ENCODE measurements at regions not wholly inside any gene's neighbourhood (a gene's known extent, or its start where the extent isn't known, plus 50 kb on each side); places are given as distances from the start of the nearest gene placed in this dataset.

DNA sequence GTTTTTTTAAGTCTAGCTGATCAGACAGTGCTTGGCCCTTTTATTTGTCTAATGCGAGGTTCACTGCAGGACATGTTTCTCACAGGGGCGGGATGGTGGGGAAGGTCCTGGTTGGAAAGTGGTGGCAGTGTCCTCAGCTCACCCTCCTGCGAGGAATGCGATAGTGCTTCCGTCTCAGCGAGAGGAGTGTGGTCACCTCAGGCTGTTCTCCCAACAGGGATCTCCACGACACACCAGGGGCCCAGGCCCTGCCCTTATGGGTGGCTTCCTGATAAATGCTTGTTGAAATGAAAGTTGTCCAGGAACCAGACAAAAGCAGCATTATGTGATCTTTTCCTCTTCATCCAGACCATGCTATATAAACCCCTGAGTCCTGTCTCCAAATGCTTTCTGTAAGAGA, 70.1 kb downstream of the BOLA3 start:
- H3K4me3 ChIP-seq (replicated peaks in 1 of 3; ENCODE audit: insufficient read depth in 1 of 3, low read depth in 1 of 3, low read length in 3 of 3): no peak overlapping the region
- no peaks in the 10 kb centered on the region for H3K9me1 ChIP-seq (replicated peaks; ENCODE audit: control insufficient read depth, extremely low read depth, insufficient read depth, low read length)
- ChIA-PET CTCF (no interaction called here), POLR2A (no interaction called here)
- no peaks in the 10 kb centered on the region for H3K27me3 ChIP-seq (ENCODE audit: control insufficient read depth in 2 of 2, insufficient read depth in 2 of 2, low read length in 2 of 2)
- no TSS peak for BruUV-seq (replicated peaks)
- TF ChIP-seq FOS (IDR thresholded peaks at IDR 0.05; ENCODE audit: borderline replicate concordance, insufficient read depth, low read length) (no peak), EZH2 (IDR thresholded peaks at IDR 0.05; ENCODE audit: borderline replicate concordance, low read depth, low read length, severe bottlenecking) (no peak), POLR2AphosphoS5 (IDR thresholded peaks at IDR 0.05; ENCODE audit: insufficient read depth, low read depth, low read length) (no peak), GATA2 (IDR thresholded peaks at IDR 0.05; ENCODE audit: insufficient read depth, insufficient read length, low read depth, low read length) (no peak), MYC (IDR thresholded peaks at IDR 0.05; ENCODE audit: low read depth, low read length) (no peak), JUN (IDR thresholded peaks at IDR 0.05; ENCODE audit: borderline replicate concordance, insufficient read depth, insufficient read length, low read depth) (no peak), POLR2A (IDR thresholded peaks at IDR 0.05; ENCODE audit: low read depth, low read length) (no peak)
- TF ChIP-seq, protein P1, sequence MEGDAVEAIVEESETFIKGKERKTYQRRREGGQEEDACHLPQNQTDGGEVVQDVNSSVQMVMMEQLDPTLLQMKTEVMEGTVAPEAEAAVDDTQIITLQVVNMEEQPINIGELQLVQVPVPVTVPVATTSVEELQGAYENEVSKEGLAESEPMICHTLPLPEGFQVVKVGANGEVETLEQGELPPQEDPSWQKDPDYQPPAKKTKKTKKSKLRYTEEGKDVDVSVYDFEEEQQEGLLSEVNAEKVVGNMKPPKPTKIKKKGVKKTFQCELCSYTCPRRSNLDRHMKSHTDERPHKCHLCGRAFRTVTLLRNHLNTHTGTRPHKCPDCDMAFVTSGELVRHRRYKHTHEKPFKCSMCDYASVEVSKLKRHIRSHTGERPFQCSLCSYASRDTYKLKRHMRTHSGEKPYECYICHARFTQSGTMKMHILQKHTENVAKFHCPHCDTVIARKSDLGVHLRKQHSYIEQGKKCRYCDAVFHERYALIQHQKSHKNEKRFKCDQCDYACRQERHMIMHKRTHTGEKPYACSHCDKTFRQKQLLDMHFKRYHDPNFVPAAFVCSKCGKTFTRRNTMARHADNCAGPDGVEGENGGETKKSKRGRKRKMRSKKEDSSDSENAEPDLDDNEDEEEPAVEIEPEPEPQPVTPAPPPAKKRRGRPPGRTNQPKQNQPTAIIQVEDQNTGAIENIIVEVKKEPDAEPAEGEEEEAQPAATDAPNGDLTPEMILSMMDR (IDR thresholded peaks at IDR 0.05; ENCODE audit: extremely low read depth in 1 of 2, insufficient read depth in 1 of 2, low read depth in 1 of 2, low read length in 2 of 2): no peak
- TF ChIP-seq, protein P2, sequence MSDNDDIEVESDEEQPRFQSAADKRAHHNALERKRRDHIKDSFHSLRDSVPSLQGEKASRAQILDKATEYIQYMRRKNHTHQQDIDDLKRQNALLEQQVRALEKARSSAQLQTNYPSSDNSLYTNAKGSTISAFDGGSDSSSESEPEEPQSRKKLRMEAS (IDR thresholded peaks at IDR 0.05; ENCODE audit: insufficient read depth, insufficient read length): no peak
- H3K79me2 ChIP-seq (ENCODE audit: control insufficient read depth, insufficient read depth, low read length): no peaks in the 10 kb centered on the region
- H4K20me1 ChIP-seq (replicated peaks; ENCODE audit: control insufficient read depth, extremely low read depth, insufficient read depth, low read length): no peaks in the 10 kb centered on the region
- no peak overlapping the region for H3K4me2 ChIP-seq (ENCODE audit: insufficient read depth, low read length)
- H3K9me3 ChIP-seq (replicated peaks; ENCODE audit: control insufficient read depth, insufficient read depth, low read length): no peaks in the 10 kb centered on the region
- no peak overlapping the region for H3K27ac ChIP-seq (ENCODE audit: insufficient read depth, low read depth, low read length)
- intact Hi-C loops (cut with micrococcal nuclease): no loop called here
- no peaks in the 10 kb centered on the region for H3K4me1 ChIP-seq (ENCODE audit: control insufficient read depth, extremely low read depth, insufficient read depth, low read length)
- DNase-seq (ENCODE audit: low read depth, low spot score): no peak
- no peak overlapping the region for H3K9ac ChIP-seq (replicated peaks; ENCODE audit: extremely low read depth, insufficient read depth, low read length)
- dilution Hi-C loops (cut with MboI; ENCODE audit: extremely low pct_ligation_motif_present, low sequenced_read_pairs): no loop called here
- FAIRE-seq: no peak
- peaks cover 0 to 4% of the 10 kb centered on the region in 2 experiments for H3K36me3 ChIP-seq (ENCODE audit: control insufficient read depth in 2 of 2, extremely low read depth in 1 of 2, insufficient read depth in 2 of 2, low read length in 2 of 2)
- H2AFZ ChIP-seq (ENCODE audit: low read depth, low read length): no peak overlapping the region
